Astrocyte (in vitro differentiated cells and primary cell): ENCODE measurements at regions not wholly inside any gene's neighbourhood (a gene's known extent, or its start where the extent isn't known, plus 50 kb on each side); places are given as distances from the start of the nearest gene placed in this dataset.
"Not testable (repeated sequence)": the region's sequence is repeated elsewhere in the genome, so short reads cannot be mapped to it uniquely, and the experiment has no call there.

Experiments
- DNase-seq: peaks from one replicate; pipeline ENCODE4 v3.0.0-alpha.2; 2010; ENCODE audit warnings: low read depth
- FAIRE-seq: peaks from 2 replicates; lab custom pipeline; 2011; peaks lifted over from hg19 to GRCh38; lab: Jason Lieb, UNC
- H2AFZ ChIP-seq: 2 replicates; pipeline ENCODE4 v1.6.0; 2012; ENCODE audit warnings: low read depth, low read length, inconsistent platforms
- H3K27ac ChIP-seq: 2 replicates; pipeline ENCODE4 v1.5.1; 2011; ENCODE audit warnings: low read depth, low read length, inconsistent platforms
- H3K27me3 ChIP-seq: 2 replicates; pipeline ENCODE4 v1.6.0; 2011; ENCODE audit warnings: low read length, inconsistent platforms; ENCODE audit not compliant: insufficient read depth
- H3K36me3 ChIP-seq: 2 replicates; pipeline ENCODE4 v1.5.1; 2011; ENCODE audit warnings: low read length, inconsistent platforms; ENCODE audit not compliant: insufficient read depth
- H3K4me1 ChIP-seq: 2 replicates; pipeline ENCODE4 v1.5.1; 2011; ENCODE audit warnings: low read length, inconsistent platforms; ENCODE audit not compliant: insufficient read depth
- H3K4me2 ChIP-seq: 2 replicates; pipeline ENCODE4 v1.6.0; 2012; ENCODE audit warnings: low read length, inconsistent platforms
- H3K4me3 ChIP-seq: 2 replicates; pipeline ENCODE4 v1.5.1; 2011; ENCODE audit warnings: low read depth, mild to moderate bottlenecking, low read length, inconsistent platforms; ENCODE audit not compliant: insufficient read depth
- H3K79me2 ChIP-seq: 2 replicates; pipeline ENCODE4 v1.6.0; 2012; ENCODE audit warnings: mild to moderate bottlenecking, low read length, inconsistent platforms; ENCODE audit not compliant: insufficient read depth
- H3K9ac ChIP-seq: 2 replicates; pipeline ENCODE4 v1.6.0; 2012; ENCODE audit warnings: mild to moderate bottlenecking, low read length, inconsistent platforms
- H3K9me3 ChIP-seq: 2 replicates; pipeline ENCODE4 v1.5.1; 2012; ENCODE audit warnings: low read depth, mild to moderate bottlenecking, low read length, inconsistent platforms; ENCODE audit not compliant: insufficient read depth
- H4K20me1 ChIP-seq: 2 replicates; pipeline ENCODE4 v1.6.0; 2012; ENCODE audit warnings: low read length, inconsistent platforms; ENCODE audit not compliant: insufficient read depth
- H3K27ac Mint-ChIP-seq: one replicate; pipeline ENCODE4 v1.8.0; 2021; ENCODE audit warnings: mild to moderate bottlenecking, mixed read lengths; ENCODE audit not compliant: unreplicated experiment
- H3K27me3 Mint-ChIP-seq: one replicate; pipeline ENCODE4 v1.8.0; 2021; ENCODE audit warnings: low read depth, mixed read lengths; ENCODE audit not compliant: unreplicated experiment
- H3K36me3 Mint-ChIP-seq: one replicate; pipeline ENCODE4 v1.8.0; 2021; ENCODE audit warnings: low read depth, mixed read lengths; ENCODE audit not compliant: unreplicated experiment
- H3K4me1 Mint-ChIP-seq: one replicate; pipeline ENCODE4 v1.8.0; 2021; ENCODE audit warnings: low read depth, mixed read lengths; ENCODE audit not compliant: unreplicated experiment
- H3K4me3 Mint-ChIP-seq: one replicate; pipeline ENCODE4 v1.8.0; 2021; ENCODE audit warnings: mild to moderate bottlenecking, moderate library complexity, mixed read lengths; ENCODE audit not compliant: unreplicated experiment
- H3K9me3 Mint-ChIP-seq: one replicate; pipeline ENCODE4 v1.8.0; 2021; ENCODE audit warnings: mild to moderate bottlenecking, mixed read lengths; ENCODE audit not compliant: unreplicated experiment
- CTCF ChIP-seq: IDR thresholded peaks from 2 replicates; pipeline ENCODE4 v1.5.1; 2011; ENCODE audit warnings: low read depth, mild to moderate bottlenecking, inconsistent platforms, low read length, moderate library complexity; ENCODE audit not compliant: insufficient read depth
- EZH2 ChIP-seq: IDR thresholded peaks from 2 replicates; pipeline ENCODE4 v1.6.1; 2012; ENCODE audit warnings: mild to moderate bottlenecking, low read length, inconsistent platforms; ENCODE audit not compliant: insufficient read depth

- FAIRE-seq (no peak), DNase-seq (no peak)
- Histone ChIP-seq H3K9ac (no peak overlapping the region), H3K4me1 (no peaks in the 10 kb centered on the region), H3K27ac (no peak overlapping the region), H3K36me3 (no peaks in the 10 kb centered on the region), H4K20me1 (no peaks in the 10 kb centered on the region), H3K79me2 (no peaks in the 10 kb centered on the region), H2AFZ (no peak overlapping the region), H3K27me3 (no peaks in the 10 kb centered on the region), H3K4me3 (no peak overlapping the region), H3K4me2 (no peak overlapping the region), H3K9me3 (no peaks in the 10 kb centered on the region)
- TF ChIP-seq CTCF, result no peak
- TF ChIP-seq EZH2, result no peak
- Mint-ChIP-seq H3K27me3 (peaks cover 19% of the 10 kb centered on the region), H3K9me3 (peaks cover 3% of the 10 kb centered on the region), H3K4me3 (no peak overlapping the region), H3K4me1 (no peaks in the 10 kb centered on the region), H3K36me3 (no peaks in the 10 kb centered on the region), H3K27ac (no peak overlapping the region)
These were observed 370.2 kb upstream of the SFSWAP start for GRCh38 chr12:131340616-131341210.

- not testable (repeated sequence) for H3K4me2 ChIP-seq, H3K4me3 Mint-ChIP-seq, H3K9me3 Mint-ChIP-seq, H3K4me1 Mint-ChIP-seq, DNase-seq, H3K27ac ChIP-seq, H2AFZ ChIP-seq, H3K27ac Mint-ChIP-seq, H3K79me2 ChIP-seq, H3K36me3 ChIP-seq, FAIRE-seq, H4K20me1 ChIP-seq, H3K4me1 ChIP-seq, H3K4me3 ChIP-seq, H3K9ac ChIP-seq, H3K9me3 ChIP-seq, H3K36me3 Mint-ChIP-seq, H3K27me3 ChIP-seq
- H3K27me3 Mint-ChIP-seq, result peaks cover 19% of the 10 kb centered on the region
These were observed 369.3 kb upstream of the SFSWAP start for GRCh38 chr12:131341608-131342007.

GRCh38 chr12:131343436-131343835 lies 367.5 kb upstream of the SFSWAP start:
- H3K4me2 ChIP-seq, H3K4me3 Mint-ChIP-seq, H3K27ac Mint-ChIP-seq, H3K27ac ChIP-seq, H3K27me3 ChIP-seq, H3K9ac ChIP-seq, H3K36me3 ChIP-seq, FAIRE-seq, H3K9me3 Mint-ChIP-seq, DNase-seq, H3K79me2 ChIP-seq, H3K36me3 Mint-ChIP-seq, H3K9me3 ChIP-seq, H3K4me3 ChIP-seq, H4K20me1 ChIP-seq, H3K4me1 Mint-ChIP-seq, H2AFZ ChIP-seq, H3K4me1 ChIP-seq: not testable (repeated sequence)
- H3K27me3 Mint-ChIP-seq, result peaks cover 15% of the 10 kb centered on the region

GRCh38 chr12:131344715-131345520 lies 366.0 kb upstream of the SFSWAP start:
- not testable (repeated sequence) for H3K9ac ChIP-seq, H3K27ac Mint-ChIP-seq, H3K36me3 Mint-ChIP-seq, H3K27me3 ChIP-seq, H3K27ac ChIP-seq, H3K9me3 Mint-ChIP-seq, H2AFZ ChIP-seq, DNase-seq, H3K4me1 ChIP-seq, H3K79me2 ChIP-seq, H3K4me2 ChIP-seq, H4K20me1 ChIP-seq, FAIRE-seq, H3K9me3 ChIP-seq, H3K4me3 ChIP-seq, H3K4me1 Mint-ChIP-seq, H3K36me3 ChIP-seq, H3K4me3 Mint-ChIP-seq
- H3K27me3 Mint-ChIP-seq, result peaks cover 21% of the 10 kb centered on the region
